ENCODE measurements at regions not wholly inside any gene's neighbourhood (a gene's known extent, or its start where the extent isn't known, plus 50 kb on each side); places are given as distances from the start of the nearest gene placed in this dataset.

- no peak for ATAC-seq (ENCODE audit: poor library complexity)
- peak in 2 of 14 experiments; percentile 8 to 27 for DNase-seq
- no peaks in the 10 kb centered on the region for H3K36me3 Mint-ChIP-seq (ENCODE audit: low read depth)
- no peaks in the 10 kb centered on the region for H3K27me3 Mint-ChIP-seq
- no peaks in the 10 kb centered on the region for H3K27me3 ChIP-seq (ENCODE audit: control insufficient read depth in 1 of 2, insufficient read depth in 2 of 2, low read length in 2 of 2)
- no peak overlapping the region for H3K4me3 ChIP-seq (ENCODE audit: low read length)
- peaks cover 0 to 3% of the 10 kb centered on the region in 2 experiments for H3K9me3 ChIP-seq (ENCODE audit: control insufficient read depth in 1 of 2, insufficient read depth in 1 of 2, low read length in 2 of 2)
- POLR2A ChIA-PET: no interaction called here
- no peaks in the 10 kb centered on the region for H3K9me3 Mint-ChIP-seq
- H3K4me1 Mint-ChIP-seq (ENCODE audit: low read depth): no peaks in the 10 kb centered on the region
- CTCF ChIA-PET: no interaction called here
- H3K27ac ChIP-seq (ENCODE audit: low read depth in 1 of 2, low read length in 2 of 2): no peak overlapping the region
- H3K27ac Mint-ChIP-seq: no peak overlapping the region
- H3K36me3 ChIP-seq (ENCODE audit: insufficient read depth, low read length): no peaks in the 10 kb centered on the region
- H3K4me1 ChIP-seq (ENCODE audit: insufficient read depth, low read length): no peaks in the 10 kb centered on the region
- no peak for TF ChIP-seq CTCF (IDR thresholded peaks at IDR 0.05)
- H3K4me3 Mint-ChIP-seq: no peak overlapping the region
- intact Hi-C loops (cut with DNase I, micrococcal nuclease): no loop called here
Observed at GRCh38 chr19:16023146-16023915, 53.0 kb upstream of the TPM4 start.

- intact Hi-C loops (cut with DNase I, micrococcal nuclease): no loop called here
- no peak for ATAC-seq (ENCODE audit: poor library complexity)
- H3K27ac ChIP-seq (ENCODE audit: low read depth in 1 of 2, low read length in 2 of 2): no peak overlapping the region
- no peaks in the 10 kb centered on the region for H3K36me3 ChIP-seq (ENCODE audit: insufficient read depth, low read length)
- H3K9me3 ChIP-seq (ENCODE audit: control insufficient read depth in 1 of 2, insufficient read depth in 1 of 2, low read length in 2 of 2): peaks cover 0 to 3% of the 10 kb centered on the region in 2 experiments
- no peak overlapping the region for H3K27ac Mint-ChIP-seq
- no peak overlapping the region for H3K4me3 Mint-ChIP-seq
- no peaks in the 10 kb centered on the region for H3K4me1 ChIP-seq (ENCODE audit: insufficient read depth, low read length)
- H3K4me3 ChIP-seq (ENCODE audit: low read length): no peak overlapping the region
- H3K9me3 Mint-ChIP-seq: no peaks in the 10 kb centered on the region
- TF ChIP-seq CTCF (IDR thresholded peaks at IDR 0.05): no peak
- no peaks in the 10 kb centered on the region for H3K27me3 Mint-ChIP-seq
- H3K27me3 ChIP-seq (ENCODE audit: control insufficient read depth in 1 of 2, insufficient read depth in 2 of 2, low read length in 2 of 2): no peaks in the 10 kb centered on the region
- CTCF ChIA-PET: no interaction called here
- POLR2A ChIA-PET: no interaction called here
- peak in 2 of 14 experiments; percentile 8 to 28 for DNase-seq
- no peaks in the 10 kb centered on the region for H3K4me1 Mint-ChIP-seq (ENCODE audit: low read depth)
- H3K36me3 Mint-ChIP-seq (ENCODE audit: low read depth): no peaks in the 10 kb centered on the region
Observed at GRCh38 chr19:16024266-16025107, 51.8 kb upstream of the TPM4 start.

- TF ChIP-seq CTCF (IDR thresholded peaks at IDR 0.05): no peak
- CTCF ChIA-PET: no interaction called here
Observed at GRCh38 chr19:16025108-16026101, 50.9 kb upstream of the TPM4 start.

More at GRCh38 chr19:16025108-16026101, 50.9 kb upstream of the TPM4 start:
- H3K9me3 Mint-ChIP-seq: no peaks in the 10 kb centered on the region
- no peaks in the 10 kb centered on the region for H3K27me3 ChIP-seq (ENCODE audit: control insufficient read depth in 1 of 2, insufficient read depth in 2 of 2, low read length in 2 of 2)
- DNase-seq: peak in 4 of 14 experiments; percentile 10 to 46 (median 26)
- H3K27ac Mint-ChIP-seq: no peak overlapping the region
- no peak overlapping the region for H3K4me3 Mint-ChIP-seq
- no peaks in the 10 kb centered on the region for H3K36me3 ChIP-seq (ENCODE audit: insufficient read depth, low read length)
- intact Hi-C loops (cut with DNase I, micrococcal nuclease): no loop called here
- H3K4me3 ChIP-seq (ENCODE audit: low read length): no peak overlapping the region
- no peaks in the 10 kb centered on the region for H3K4me1 ChIP-seq (ENCODE audit: insufficient read depth, low read length)
- no peak for ATAC-seq (ENCODE audit: poor library complexity)
- no peak overlapping the region for H3K27ac ChIP-seq (ENCODE audit: low read depth in 1 of 2, low read length in 2 of 2)
- no peaks in the 10 kb centered on the region for H3K4me1 Mint-ChIP-seq (ENCODE audit: low read depth)
- POLR2A ChIA-PET: no interaction called here
- peaks cover 0 to 3% of the 10 kb centered on the region in 2 experiments for H3K9me3 ChIP-seq (ENCODE audit: control insufficient read depth in 1 of 2, insufficient read depth in 1 of 2, low read length in 2 of 2)
- no peaks in the 10 kb centered on the region for H3K27me3 Mint-ChIP-seq
- H3K36me3 Mint-ChIP-seq (ENCODE audit: low read depth): no peaks in the 10 kb centered on the region

Measured in CD4-positive, alpha-beta T cell (primary cell).